NB4 (cell line): ENCODE measurements at regions not wholly inside any gene's neighbourhood (a gene's known extent, or its start where the extent isn't known, plus 50 kb on each side); places are given as distances from the start of the nearest gene placed in this dataset.

Source experiments
- DNase-seq: peaks from one replicate; pipeline ENCODE4 v3.0.0; 2010; ENCODE audit warnings: low read depth
- H3K4me3 ChIP-seq: one replicate; pipeline ENCODE4 v1.5.1; 2011; ENCODE audit warnings: mild to moderate bottlenecking, low read depth, low read length, moderate library complexity
- MYC ChIP-seq: IDR thresholded peaks from 2 replicates; pipeline ENCODE4 v1.6.1; 2011; ENCODE audit warnings: low read depth, low read length
- POLR2A ChIP-seq: IDR thresholded peaks from 2 replicates; pipeline ENCODE4 v1.6.1; 2011; ENCODE audit warnings: mild to moderate bottlenecking; ENCODE audit not compliant: insufficient read length; ENCODE audit errors: extremely low read depth
- TF ChIP-seq, protein P1 (sequence below): IDR thresholded peaks from 2 replicates; pipeline ENCODE4 v1.6.1; 2011; ENCODE audit warnings: low read depth, low read length
- TF ChIP-seq, protein P2 (sequence below): IDR thresholded peaks from one replicate; pipeline ENCODE4 v1.5.1; 2012; ENCODE audit warnings: low read depth, low read length

DNA sequence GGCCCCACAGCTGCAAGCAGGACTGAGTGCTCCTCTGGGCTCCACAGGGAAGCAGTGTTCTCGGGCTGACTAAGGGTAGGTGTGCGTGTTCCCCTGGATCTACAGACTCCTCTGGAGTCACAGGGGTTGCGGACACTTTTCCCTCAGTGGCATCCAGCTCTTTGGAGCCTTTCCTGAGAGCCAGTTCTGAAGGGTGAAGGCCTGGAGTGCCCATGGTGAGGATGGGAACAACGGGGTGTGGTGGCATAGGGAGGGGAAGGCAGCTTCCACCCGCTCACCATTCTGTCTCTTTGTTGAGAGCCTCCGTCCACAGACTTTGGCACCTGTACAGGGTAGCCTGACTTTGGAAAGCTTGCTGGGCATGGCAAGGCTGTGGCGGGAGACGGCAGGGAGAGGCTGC, 104.1 kb upstream of the PCBD1 start:
- no peak overlapping the region for H3K4me3 ChIP-seq
- TF ChIP-seq MYC, result no peak
- TF ChIP-seq, protein P1, sequence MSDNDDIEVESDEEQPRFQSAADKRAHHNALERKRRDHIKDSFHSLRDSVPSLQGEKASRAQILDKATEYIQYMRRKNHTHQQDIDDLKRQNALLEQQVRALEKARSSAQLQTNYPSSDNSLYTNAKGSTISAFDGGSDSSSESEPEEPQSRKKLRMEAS, result no peak
- TF ChIP-seq POLR2A, result no peak
- TF ChIP-seq, protein P2, sequence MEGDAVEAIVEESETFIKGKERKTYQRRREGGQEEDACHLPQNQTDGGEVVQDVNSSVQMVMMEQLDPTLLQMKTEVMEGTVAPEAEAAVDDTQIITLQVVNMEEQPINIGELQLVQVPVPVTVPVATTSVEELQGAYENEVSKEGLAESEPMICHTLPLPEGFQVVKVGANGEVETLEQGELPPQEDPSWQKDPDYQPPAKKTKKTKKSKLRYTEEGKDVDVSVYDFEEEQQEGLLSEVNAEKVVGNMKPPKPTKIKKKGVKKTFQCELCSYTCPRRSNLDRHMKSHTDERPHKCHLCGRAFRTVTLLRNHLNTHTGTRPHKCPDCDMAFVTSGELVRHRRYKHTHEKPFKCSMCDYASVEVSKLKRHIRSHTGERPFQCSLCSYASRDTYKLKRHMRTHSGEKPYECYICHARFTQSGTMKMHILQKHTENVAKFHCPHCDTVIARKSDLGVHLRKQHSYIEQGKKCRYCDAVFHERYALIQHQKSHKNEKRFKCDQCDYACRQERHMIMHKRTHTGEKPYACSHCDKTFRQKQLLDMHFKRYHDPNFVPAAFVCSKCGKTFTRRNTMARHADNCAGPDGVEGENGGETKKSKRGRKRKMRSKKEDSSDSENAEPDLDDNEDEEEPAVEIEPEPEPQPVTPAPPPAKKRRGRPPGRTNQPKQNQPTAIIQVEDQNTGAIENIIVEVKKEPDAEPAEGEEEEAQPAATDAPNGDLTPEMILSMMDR, result no peak
- DNase-seq, result no peak

DNA sequence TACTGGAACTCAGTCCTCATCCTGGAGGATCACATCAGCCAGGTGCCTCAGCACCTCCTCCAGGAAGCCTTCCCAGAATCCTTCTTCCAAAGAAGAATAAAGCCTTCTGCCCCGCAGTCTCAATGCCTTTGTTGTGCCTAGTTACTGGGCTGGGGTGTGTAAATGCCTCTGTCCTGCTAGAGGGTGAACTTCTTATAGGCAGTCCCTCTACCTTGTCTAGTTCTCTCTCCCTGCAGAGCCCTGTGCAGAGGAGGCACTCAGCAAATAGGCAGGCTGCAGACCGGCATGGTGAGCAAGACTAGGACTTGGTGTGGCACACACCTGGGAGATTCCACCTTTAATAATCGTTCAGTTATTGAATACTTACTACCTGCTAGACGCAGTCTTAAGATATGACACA, 104.7 kb upstream of the PCBD1 start:
- no peak overlapping the region for H3K4me3 ChIP-seq
- no peak for TF ChIP-seq MYC
- TF ChIP-seq POLR2A, result no peak
- TF ChIP-seq, protein P1, result no peak
- TF ChIP-seq, protein P2, result no peak
- DNase-seq, result no peak

DNA sequence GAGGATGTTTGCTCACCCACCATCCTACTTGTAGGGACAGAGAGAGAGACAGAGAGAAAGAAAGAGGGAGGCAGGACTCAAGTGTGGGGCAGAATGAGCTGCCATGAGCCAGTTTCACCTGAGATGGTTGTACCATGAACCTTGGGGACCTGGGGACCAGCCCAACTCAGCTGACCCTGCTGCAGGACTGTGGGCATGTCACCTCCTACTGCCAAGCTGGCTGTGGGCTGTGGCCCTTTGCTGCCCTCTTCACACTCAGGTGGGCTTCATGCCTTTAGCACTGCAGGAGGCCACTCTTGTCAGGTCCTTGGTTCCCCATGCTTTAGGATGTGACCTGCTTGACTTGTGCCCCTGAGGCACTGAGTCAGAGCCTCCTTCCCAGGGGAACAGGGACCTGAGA, 108.2 kb upstream of the PCBD1 start:
- DNase-seq, result peak; percentile 10
- TF ChIP-seq, protein P1, result no peak
- TF ChIP-seq POLR2A, result no peak
- TF ChIP-seq, protein P2, result no peak
- no peak for TF ChIP-seq MYC
- H3K4me3 ChIP-seq, result no peak overlapping the region

DNA sequence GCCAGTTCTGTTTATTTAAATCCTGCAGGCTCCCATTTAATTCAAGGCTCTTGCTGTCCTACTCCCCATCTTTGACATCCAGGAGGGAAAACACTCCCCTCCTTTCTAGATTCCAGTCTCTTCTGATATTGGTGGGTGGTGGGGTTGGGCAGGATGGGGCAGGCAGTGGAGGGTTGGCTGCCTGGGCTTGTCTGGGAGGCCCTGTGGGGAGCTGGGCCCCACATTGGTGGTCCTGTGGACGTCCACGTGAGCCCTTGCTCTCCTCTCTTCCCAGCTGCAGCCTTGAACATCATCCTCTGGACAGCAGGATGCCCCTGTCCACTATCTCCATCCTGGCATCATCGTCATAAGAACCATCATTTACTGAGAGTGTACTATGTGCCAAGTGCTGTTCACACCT, 108.9 kb upstream of the PCBD1 start:
- no peak for DNase-seq
- TF ChIP-seq POLR2A, result no peak
- no peak for TF ChIP-seq MYC
- TF ChIP-seq, protein P1, result no peak
- no peak overlapping the region for H3K4me3 ChIP-seq

DNA sequence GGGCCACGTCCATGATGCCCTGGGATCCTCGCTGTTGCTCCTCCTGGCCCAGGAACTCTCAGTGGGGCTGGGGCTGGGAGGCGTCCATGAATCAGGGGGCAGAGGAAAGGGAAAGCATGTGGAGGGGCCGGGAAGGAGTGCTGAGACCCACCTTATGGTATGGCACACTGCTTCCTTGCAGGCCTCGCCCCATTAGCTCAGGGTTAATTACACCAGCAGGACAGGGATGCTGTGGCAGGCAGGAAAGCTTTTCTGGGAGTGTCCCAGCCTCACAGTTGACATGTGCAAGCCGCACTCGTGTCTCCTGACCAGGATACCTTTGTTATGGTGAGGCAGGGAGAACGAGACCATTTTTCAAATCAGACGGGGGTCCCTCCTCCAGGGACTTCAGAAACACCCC, 109.7 kb upstream of the PCBD1 start:
- no peak for DNase-seq
- H3K4me3 ChIP-seq, result no peak overlapping the region
- TF ChIP-seq, protein P1, result no peak
- no peak for TF ChIP-seq MYC
- TF ChIP-seq, protein P2, result no peak

DNA sequence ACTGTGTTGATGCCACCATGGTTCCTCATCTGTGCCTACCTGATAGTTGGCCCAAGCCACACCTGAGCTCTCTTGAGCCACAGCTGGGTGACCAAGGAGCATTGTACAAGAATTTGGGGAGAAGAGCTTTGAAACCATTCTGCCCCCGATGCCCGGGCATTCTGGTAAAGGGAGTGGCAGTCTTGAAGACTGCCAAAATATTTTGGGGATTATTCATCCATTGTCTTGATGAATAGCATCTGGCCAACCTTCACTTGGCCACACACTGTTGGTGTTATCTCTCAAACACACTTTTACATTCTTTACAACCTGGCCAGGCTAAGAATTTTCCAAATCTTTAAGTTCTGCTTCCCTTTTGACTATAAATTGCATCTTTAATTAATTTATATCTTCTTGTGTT, 113.1 kb upstream of the PCBD1 start:
- no peak overlapping the region for H3K4me3 ChIP-seq
- no peak for DNase-seq
- TF ChIP-seq, protein P2, result no peak
- TF ChIP-seq, protein P1, result no peak
- TF ChIP-seq MYC (no peak), POLR2A (no peak)
